ENCODE measurements at regions not wholly inside any gene's neighbourhood (a gene's known extent, or its start where the extent isn't known, plus 50 kb on each side); places are given as distances from the start of the nearest gene placed in this dataset.
"Not testable (repeated sequence)": the region's sequence is repeated elsewhere in the genome, so short reads cannot be mapped to it uniquely, and the experiment has no call there.

GRCh38 chr7:69499-70123 is 122.8 kb upstream of the FAM20C start:
- not testable (repeated sequence) for DNase-seq

DNA sequence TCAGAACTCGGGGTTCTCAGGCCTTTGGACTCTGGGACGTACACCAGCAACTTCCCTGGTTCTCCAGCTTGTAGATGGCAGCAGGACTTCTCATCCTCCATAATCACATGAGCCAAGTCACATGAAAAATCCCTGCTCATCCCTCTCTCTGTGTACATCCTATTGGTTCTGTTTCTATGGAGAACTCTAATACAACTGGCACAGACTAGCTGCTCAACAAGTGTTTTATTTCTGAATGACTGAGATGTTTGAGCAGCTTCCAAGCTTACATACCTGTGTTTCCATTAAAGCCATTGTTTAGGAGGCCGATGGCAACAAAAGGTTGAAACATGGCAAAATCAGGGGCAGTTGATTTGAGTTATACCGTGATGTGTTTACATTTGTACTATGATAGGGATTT is 122.2 kb upstream of the FAM20C start:
- not testable (repeated sequence) for DNase-seq

GRCh38 chr7:70989-71388 is 121.4 kb upstream of the FAM20C start:
- DNase-seq: not testable (repeated sequence)

DNA sequence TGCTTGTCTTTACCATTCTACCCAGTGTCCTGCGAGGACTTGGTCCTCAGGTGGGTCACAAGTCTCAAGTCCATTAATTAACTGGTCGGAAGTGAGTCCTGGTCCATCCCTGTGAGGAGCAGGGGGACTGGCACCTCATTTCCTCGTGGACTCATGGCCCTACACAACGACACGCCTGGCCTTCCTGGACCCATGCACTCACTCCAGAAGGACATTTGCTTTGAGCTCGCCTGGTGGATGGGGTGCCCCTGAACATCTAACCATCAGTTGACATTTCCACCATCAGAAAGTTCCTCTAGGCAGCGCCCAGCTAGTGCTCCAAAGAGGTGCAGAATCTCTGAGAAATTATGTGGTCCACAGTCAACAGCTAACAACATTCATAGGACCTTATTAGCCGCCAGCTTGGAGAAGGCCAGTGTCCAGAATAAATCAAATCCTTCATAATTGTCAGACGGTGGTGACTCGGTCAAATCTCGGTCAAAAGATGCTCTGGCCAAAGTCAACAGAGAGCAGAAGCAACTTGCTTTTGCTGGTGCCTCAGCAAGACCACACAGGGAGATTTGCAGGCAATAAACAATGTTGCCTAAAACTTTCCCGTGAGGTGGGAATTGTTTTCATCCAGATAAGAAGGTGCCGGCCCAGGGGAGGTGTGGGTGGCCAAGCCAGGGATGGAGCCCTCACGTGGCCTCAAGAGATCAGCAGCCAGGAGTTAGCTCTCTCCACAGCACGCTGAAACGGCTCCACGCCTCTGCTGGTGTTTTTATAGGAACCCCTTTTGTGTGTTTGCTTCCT is 119.9 kb upstream of the FAM20C start:
- DNase-seq: not testable (repeated sequence)

DNA sequence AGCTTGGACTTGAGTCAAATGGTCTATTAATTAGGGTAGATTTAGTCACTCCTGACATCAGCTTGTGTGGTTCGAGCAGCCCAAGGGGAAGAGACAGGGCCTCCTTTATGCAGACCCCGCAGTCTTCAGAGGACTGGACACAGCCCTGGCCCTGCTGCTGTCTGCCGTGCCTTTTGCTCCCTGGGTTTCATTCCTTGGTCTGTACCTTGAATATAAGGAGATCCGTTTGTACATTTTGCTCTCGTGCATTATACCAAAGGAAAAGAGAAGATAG is 119.4 kb upstream of the FAM20C start:
- not testable (repeated sequence) for DNase-seq

- not testable (repeated sequence) for DNase-seq
Measured at GRCh38 chr7:74008-74540, 118.3 kb upstream of the FAM20C start.

- DNase-seq: not testable (repeated sequence)
Measured at GRCh38 chr7:75511-75910, 116.9 kb upstream of the FAM20C start.

GRCh38 chr7:76202-76601 is 116.2 kb upstream of the FAM20C start:
- DNase-seq: not testable (repeated sequence)

DNA sequence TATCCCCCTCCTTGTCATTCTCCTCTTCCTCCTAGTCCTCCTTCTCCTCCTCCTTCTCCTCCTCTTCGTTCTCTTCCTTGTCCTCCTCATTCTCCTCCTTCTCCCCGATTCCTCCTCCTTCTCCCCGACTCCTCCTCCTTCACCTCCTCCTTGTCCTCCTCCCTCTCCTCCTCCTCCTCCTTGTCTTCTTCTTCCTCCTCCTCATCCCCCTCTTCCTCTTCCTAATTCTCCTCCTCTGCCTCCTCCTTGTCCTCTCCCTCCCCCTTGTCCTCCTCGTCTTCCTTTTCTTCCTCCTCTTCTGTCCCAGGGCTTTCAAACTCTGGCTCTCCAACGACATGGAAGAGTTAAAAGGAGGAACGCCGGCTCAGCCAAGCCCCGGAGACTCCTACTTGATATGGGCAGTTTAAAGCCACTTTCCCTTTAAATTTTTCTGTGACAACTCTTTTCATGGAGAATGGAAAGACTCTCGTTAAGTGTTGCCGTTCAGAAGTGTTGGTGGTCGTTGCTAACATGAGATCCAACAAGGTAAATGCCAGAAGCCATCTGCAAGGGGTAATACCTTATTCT is 115.5 kb upstream of the FAM20C start:
- not testable (repeated sequence) for DNase-seq

DNA sequence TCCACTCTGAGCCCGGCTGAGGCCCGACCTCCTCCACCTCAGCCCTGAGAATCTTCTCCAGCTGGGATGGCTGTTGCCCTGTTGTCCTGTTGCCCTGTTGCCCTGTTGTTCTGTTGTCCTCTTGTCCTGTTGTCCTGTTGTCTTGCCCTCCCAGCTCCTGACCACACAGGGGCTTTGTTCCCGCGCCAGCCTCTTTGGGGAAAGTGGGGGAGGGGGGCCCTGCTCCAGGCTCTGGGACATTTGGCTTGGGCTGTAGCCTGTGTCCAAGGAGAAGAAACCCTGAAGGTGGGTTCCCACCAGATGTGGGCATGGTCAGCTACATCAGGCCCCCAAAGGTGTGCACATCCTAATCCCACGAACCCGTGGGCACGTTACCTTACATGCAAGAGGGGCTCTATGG is 113.5 kb upstream of the FAM20C start:
- DNase-seq: not testable (repeated sequence)

GRCh38 chr7:79400-80055 is 112.8 kb upstream of the FAM20C start:
- not testable (repeated sequence) for DNase-seq

DNA sequence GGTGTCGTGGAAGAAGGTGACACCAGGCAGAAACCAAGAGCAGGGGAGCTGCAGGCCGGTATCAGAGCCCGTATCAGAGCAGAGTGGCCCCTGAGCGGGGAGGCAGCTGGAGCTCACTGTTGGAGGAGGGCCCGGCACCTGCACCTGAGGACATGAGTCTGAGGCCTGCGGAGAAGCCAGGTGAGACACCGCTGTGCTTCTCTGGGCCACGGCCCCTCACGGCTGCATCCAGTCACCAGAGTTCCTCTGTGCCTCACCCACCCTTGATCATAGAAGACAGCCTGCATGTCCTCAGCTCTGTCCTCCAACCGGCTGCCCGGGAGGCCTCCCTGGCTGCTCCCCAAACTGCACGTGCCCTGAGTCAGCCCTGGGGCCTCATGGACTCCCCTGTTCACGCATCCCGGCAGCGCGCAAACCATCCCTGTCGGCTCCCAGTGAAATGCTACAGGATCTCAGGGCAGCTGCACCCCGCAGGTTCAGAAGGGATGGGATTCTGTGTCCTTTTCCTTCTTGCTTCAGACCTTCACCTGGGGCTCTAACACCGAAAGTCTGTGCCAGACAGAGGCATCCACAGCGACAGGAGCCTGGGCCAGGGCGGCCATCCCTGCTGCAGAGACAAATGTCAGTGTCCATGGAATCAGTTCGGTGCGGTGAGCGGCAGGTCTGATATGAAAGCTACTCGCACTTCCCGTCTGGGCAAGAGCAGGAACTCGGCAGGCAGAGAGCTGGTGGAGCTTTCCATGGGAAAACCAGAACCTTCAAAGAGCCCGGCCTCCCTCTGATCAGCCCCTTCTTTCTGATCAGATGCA is 111.9 kb upstream of the FAM20C start:
- no peak for DNase-seq

DNA sequence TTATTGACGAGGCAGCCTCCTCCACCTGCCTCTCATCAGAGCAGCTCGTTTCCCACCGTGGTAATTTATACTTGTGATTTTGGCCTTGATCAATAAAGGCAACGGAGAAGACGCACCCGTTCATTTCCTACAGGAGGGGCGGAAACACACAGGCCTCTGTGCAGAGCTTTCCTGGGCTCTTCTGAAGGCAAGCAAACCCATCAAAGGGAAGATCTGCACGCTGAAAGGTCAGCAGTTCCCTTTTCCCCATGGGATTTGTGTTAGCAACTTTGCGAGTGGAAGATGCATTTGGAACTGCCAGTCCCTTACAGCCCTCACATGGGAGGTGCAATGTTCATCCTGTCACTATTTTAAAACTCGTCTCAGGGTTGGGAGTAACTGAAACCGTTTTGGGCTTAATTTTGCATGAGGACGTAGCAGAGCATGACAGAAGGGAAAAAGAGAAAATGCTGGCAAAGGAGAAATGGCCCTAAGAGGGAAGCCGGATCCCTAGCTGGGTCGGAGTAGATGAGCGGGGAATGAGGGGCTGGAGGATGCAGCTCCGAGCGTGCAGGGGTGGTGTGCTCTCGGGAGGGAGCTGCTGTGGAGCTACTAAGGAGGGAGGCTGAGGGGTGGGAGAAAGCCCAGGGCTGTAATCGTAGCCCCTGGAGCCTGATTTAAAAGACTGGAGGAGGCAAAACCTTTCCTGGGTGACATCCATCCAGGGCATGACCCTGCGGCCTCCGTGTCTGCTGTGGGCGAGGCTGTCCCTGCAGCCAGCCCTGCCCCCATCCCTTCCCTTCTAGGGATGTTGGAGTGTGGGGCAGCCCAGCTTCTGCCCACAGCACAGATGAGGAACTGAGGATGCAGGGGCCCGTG is 111.1 kb upstream of the FAM20C start:
- no peak for DNase-seq

GRCh38 chr7:81926-82756 is 110.2 kb upstream of the FAM20C start:
- DNase-seq: no peak

- DNase-seq: no peak
Measured at GRCh38 chr7:82757-83155, 109.6 kb upstream of the FAM20C start.

- no peak for DNase-seq
Measured at GRCh38 chr7:83441-83840, 108.9 kb upstream of the FAM20C start.

GRCh38 chr7:83861-84632 is 108.3 kb upstream of the FAM20C start:
- DNase-seq: no peak

DNA sequence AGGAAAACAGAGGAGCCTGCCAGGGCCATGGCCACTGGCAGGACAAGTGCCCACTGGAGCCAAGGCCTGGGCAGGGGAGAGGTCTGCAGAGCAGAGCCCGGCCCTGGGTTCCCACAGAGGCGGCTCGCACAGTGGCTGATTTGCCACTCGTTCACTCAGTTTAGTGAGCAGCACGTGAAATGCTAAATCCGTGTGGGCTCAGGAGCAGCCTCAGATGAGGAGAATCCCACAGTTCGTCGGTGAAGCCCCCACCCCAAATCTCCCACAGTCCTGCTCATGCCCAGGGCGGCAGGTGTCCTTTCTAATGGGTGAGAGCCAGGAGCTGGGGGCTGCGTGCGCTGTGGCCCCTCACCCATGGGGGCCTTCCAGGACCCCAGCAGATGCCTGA is 107.7 kb upstream of the FAM20C start:
- DNase-seq: no peak

GRCh38 chr7:85074-85882 is 107.1 kb upstream of the FAM20C start:
- no peak for DNase-seq
